ENCODE measurements at regions not wholly inside any gene's neighbourhood (a gene's known extent, or its start where the extent isn't known, plus 50 kb on each side); places are given as distances from the start of the nearest gene placed in this dataset.
A peak's percentile ranks its signal among the peaks of the same experiment; 100 is the strongest.

GRCh38 chr19:27793644-27794493 is 1419.1 kb downstream of the UQCRFS1 start (continued):
- TF ChIP-seq ZBTB11 (tag by site-specific recombination; conservative IDR thresholded peaks at IDR 0.05; ENCODE audit: low read depth) = peak; percentile 91
- peak; percentile 93 for TF ChIP-seq HIC1 (tag by site-specific recombination; IDR thresholded peaks at IDR 0.05)
- TF ChIP-seq ZNF645 (tag by site-specific recombination; IDR thresholded peaks at IDR 0.05) = peak; percentile 73; the same call in 1 of the 2 replicates
- TF ChIP-seq ZNF624 (tag by site-specific recombination; IDR thresholded peaks at IDR 0.05) = 0 out of 2 replicates have a peak, but pooled peaks have one; percentile 28
- TF ChIP-seq ZNF23 (tag by site-specific recombination; IDR thresholded peaks at IDR 0.05; ENCODE audit: borderline replicate concordance) = no peak; the same call in none of the 2 replicates
- TF ChIP-seq ZNF394 (tag by site-specific recombination; IDR thresholded peaks at IDR 0.05; ENCODE audit: borderline replicate concordance) = peak; percentile 35; the same call in 1 of the 2 replicates
- TF ChIP-seq BCL11B (tag by site-specific recombination; IDR thresholded peaks at IDR 0.05; ENCODE audit: low read depth) = peak; percentile 32; the same call in 1 of the 2 replicates
- TF ChIP-seq ZNF521 (tag by site-specific recombination; IDR thresholded peaks at IDR 0.05) = no peak
- TF ChIP-seq ZNF513 (tag by site-specific recombination; IDR thresholded peaks at IDR 0.05) = no peak
- no peak for TF ChIP-seq ZNF202 (tag by site-specific recombination; IDR thresholded peaks at IDR 0.05; ENCODE audit: borderline replicate concordance)
- no peak for TF ChIP-seq ZBTB49 (tag by site-specific recombination; IDR thresholded peaks at IDR 0.05; ENCODE audit: low read depth)
- 0 out of 2 replicates have a peak, but pooled peaks have one; percentile 29 for TF ChIP-seq ZSCAN18 (tag by site-specific recombination; IDR thresholded peaks at IDR 0.05)
- peak; percentile 96 for TF ChIP-seq ZNF362 (tag by site-specific recombination; IDR thresholded peaks at IDR 0.05)
- peak; percentile 75 for TF ChIP-seq OVOL3 (tag by site-specific recombination; IDR thresholded peaks at IDR 0.05)
- no peak for TF ChIP-seq BCL11A (tag by site-specific recombination; IDR thresholded peaks at IDR 0.05; ENCODE audit: low read depth)
- TF ChIP-seq ZBTB10 (tag by site-specific recombination; IDR thresholded peaks at IDR 0.05) = 0 out of 2 replicates have a peak, but pooled peaks have one; percentile 69
- peak; percentile 34; the same call in 1 of the 2 replicates for TF ChIP-seq ZNF660 (tag by site-specific recombination; IDR thresholded peaks at IDR 0.05)
- TF ChIP-seq ZSCAN4 (tag by site-specific recombination; IDR thresholded peaks at IDR 0.05) = peak; percentile 6; the same call in 1 of the 2 replicates
